ENCODE measurements at regions not wholly inside any gene's neighbourhood (a gene's known extent, or its start where the extent isn't known, plus 50 kb on each side); places are given as distances from the start of the nearest gene placed in this dataset.

GRCh38 chr20:57920971-57921370, 211.2 kb upstream of the PMEPA1 start:
- Histone ChIP-seq H3K27me3 (ENCODE audit: insufficient read depth) (no peaks in the 10 kb centered on the region), H3K4me3 (no peak overlapping the region), H3K9me2 (ENCODE audit: insufficient read depth) (no peaks in the 10 kb centered on the region; the same call in 1 of the 2 replicates), H3K27ac (ENCODE audit: low read depth) (no peak overlapping the region), H3K36me3 (ENCODE audit: insufficient read depth) (0 out of 2 replicates have a peak, but pooled peaks cover under 1% of the 10 kb centered on the region), H3K79me2 (replicated peaks; ENCODE audit: insufficient read depth) (no peaks in the 10 kb centered on the region), H3F3A (replicated peaks; ENCODE audit: low read depth) (no peaks in the 10 kb centered on the region), H3K4me2 (no peak overlapping the region), H3K4me1 (ENCODE audit: insufficient read depth) (no peaks in the 10 kb centered on the region; the same call in 1 of the 2 replicates), H4K20me1 (replicated peaks; ENCODE audit: insufficient read depth) (no peaks in the 10 kb centered on the region), H2AFZ (no peak overlapping the region)
- TF ChIP-seq POLR2AphosphoS5 (IDR thresholded peaks at IDR 0.05; ENCODE audit: low read depth), result no peak
- no peak for TF ChIP-seq EZH2phosphoT487 (IDR thresholded peaks at IDR 0.05; ENCODE audit: unreplicated experiment)
- TF ChIP-seq ETS1 (IDR thresholded peaks at IDR 0.05), result no peak
- no peak for TF ChIP-seq ZNF114 (CRISPR knock-in tag; IDR thresholded peaks at IDR 0.05)
- TF ChIP-seq JUNB (IDR thresholded peaks at IDR 0.05; ENCODE audit: unreplicated experiment), result no peak
- no peak for TF ChIP-seq ZNF462 (CRISPR knock-in tag; IDR thresholded peaks at IDR 0.05)
- TF ChIP-seq NANOG (IDR thresholded peaks at IDR 0.05; ENCODE audit: borderline replicate concordance), result no peak
- no peak for TF ChIP-seq CTCF (conservative IDR thresholded peaks at IDR 0.05; ENCODE audit: low read depth in 2 of 2)
- TF ChIP-seq ZNF331 (CRISPR knock-in tag; IDR thresholded peaks at IDR 0.05; ENCODE audit: low read depth), result no peak
- no peak for TF ChIP-seq STAT1 (IDR thresholded peaks at IDR 0.05; ENCODE audit: unreplicated experiment)
- TF ChIP-seq CREB1 (CRISPR knock-in tag; IDR thresholded peaks at IDR 0.05; ENCODE audit: low read depth), result no peak
- no peak for TF ChIP-seq REST (IDR thresholded peaks at IDR 0.05; ENCODE audit: unreplicated experiment)
- TF ChIP-seq EZH2 (IDR thresholded peaks at IDR 0.05; ENCODE audit: low read depth, unreplicated experiment), result no peak
- DNase-seq (ENCODE audit: low spot score) (no peak), ATAC-seq (no peak)
- Mint-ChIP-seq H3K36me3 (ENCODE audit: low read depth) (no peaks in the 10 kb centered on the region; the same call in 2 of the 3 replicates), H3K9me3 (peaks cover 5% of the 10 kb centered on the region; the same call in 2 of the 3 replicates), H3K27ac (no peak overlapping the region), H3K4me3 (no peak overlapping the region), H3K27me3 (ENCODE audit: insufficient read depth, low read depth, poor library complexity) (peaks cover 2% of the 10 kb centered on the region), H3K4me1 (peaks cover 26% of the 10 kb centered on the region)
